ENCODE measurements at regions not wholly inside any gene's neighbourhood (a gene's known extent, or its start where the extent isn't known, plus 50 kb on each side); places are given as distances from the start of the nearest gene placed in this dataset.

- TF ChIP-seq, protein P1, sequence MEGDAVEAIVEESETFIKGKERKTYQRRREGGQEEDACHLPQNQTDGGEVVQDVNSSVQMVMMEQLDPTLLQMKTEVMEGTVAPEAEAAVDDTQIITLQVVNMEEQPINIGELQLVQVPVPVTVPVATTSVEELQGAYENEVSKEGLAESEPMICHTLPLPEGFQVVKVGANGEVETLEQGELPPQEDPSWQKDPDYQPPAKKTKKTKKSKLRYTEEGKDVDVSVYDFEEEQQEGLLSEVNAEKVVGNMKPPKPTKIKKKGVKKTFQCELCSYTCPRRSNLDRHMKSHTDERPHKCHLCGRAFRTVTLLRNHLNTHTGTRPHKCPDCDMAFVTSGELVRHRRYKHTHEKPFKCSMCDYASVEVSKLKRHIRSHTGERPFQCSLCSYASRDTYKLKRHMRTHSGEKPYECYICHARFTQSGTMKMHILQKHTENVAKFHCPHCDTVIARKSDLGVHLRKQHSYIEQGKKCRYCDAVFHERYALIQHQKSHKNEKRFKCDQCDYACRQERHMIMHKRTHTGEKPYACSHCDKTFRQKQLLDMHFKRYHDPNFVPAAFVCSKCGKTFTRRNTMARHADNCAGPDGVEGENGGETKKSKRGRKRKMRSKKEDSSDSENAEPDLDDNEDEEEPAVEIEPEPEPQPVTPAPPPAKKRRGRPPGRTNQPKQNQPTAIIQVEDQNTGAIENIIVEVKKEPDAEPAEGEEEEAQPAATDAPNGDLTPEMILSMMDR (IDR thresholded peaks at IDR 0.05) = no peak
- TF ChIP-seq POLR2A (IDR thresholded peaks at IDR 0.05) (no peak), POLR2AphosphoS5 (IDR thresholded peaks at IDR 0.05) (no peak)
Observed at GRCh38 chr3:117097351-117097750, 387.8 kb downstream of the TUSC7 start.

All from prostate gland (tissue), 2 donors.